ENCODE measurements at regions not wholly inside any gene's neighbourhood (a gene's known extent, or its start where the extent isn't known, plus 50 kb on each side); places are given as distances from the start of the nearest gene placed in this dataset.

GRCh38 chr4:129371926-129372325 is 276.0 kb downstream of the C4orf33 start:
- 72 to 73% methylated on average over 3 of the region's 3 CpGs for WGBS, 2 donors
- intact Hi-C loops (cut with DNase I) = no loop called here
- Histone ChIP-seq H3K27ac (no peak overlapping the region), H3K36me3 (no peaks in the 10 kb centered on the region), H3K4me3 (no peak overlapping the region), H3K27me3 (no peaks in the 10 kb centered on the region), H3K9me3 (no peaks in the 10 kb centered on the region), H3K4me1 (peaks cover 0 to 3% (median 0%) of the 10 kb centered on the region in 3 donors)
- no peak for TF ChIP-seq CTCF (IDR thresholded peaks at IDR 0.05)
- TF ChIP-seq POLR2A (IDR thresholded peaks at IDR 0.05) = no peak
- DNase-seq = no peak

- Histone ChIP-seq H3K27me3 (no peaks in the 10 kb centered on the region), H3K9me3 (no peaks in the 10 kb centered on the region), H3K36me3 (no peaks in the 10 kb centered on the region), H3K4me3 (no peak overlapping the region), H3K27ac (no peak overlapping the region), H3K4me1 (peaks cover 0 to 10% (median 0%) of the 10 kb centered on the region in 3 donors)
- WGBS, 2 donors = 20 to 24% methylated on average over 4 of the region's 4 CpGs
- TF ChIP-seq POLR2A (IDR thresholded peaks at IDR 0.05) = no peak
- no peak for TF ChIP-seq CTCF (IDR thresholded peaks at IDR 0.05)
- DNase-seq = no peak
- intact Hi-C loops (cut with DNase I) = no loop called here
Observed at GRCh38 chr4:129377131-129377845, 281.3 kb downstream of the C4orf33 start.

- peaks cover 0 to 10% (median 0%) of the 10 kb centered on the region in 3 donors for H3K4me1 ChIP-seq
- WGBS, 2 donors = 44 to 60% methylated on average over 3 of the region's 3 CpGs
- no peak for DNase-seq
- no peaks in the 10 kb centered on the region for H3K9me3 ChIP-seq
- H3K36me3 ChIP-seq = no peaks in the 10 kb centered on the region
- intact Hi-C loops (cut with DNase I) = no loop called here
- TF ChIP-seq POLR2A (IDR thresholded peaks at IDR 0.05) = no peak
- no peak for TF ChIP-seq CTCF (IDR thresholded peaks at IDR 0.05)
- H3K4me3 ChIP-seq = no peak overlapping the region
- no peaks in the 10 kb centered on the region for H3K27me3 ChIP-seq
- H3K27ac ChIP-seq = no peak overlapping the region
Observed at GRCh38 chr4:129378364-129378763, 282.4 kb downstream of the C4orf33 start.

GRCh38 chr4:129379429-129379828 is 283.5 kb downstream of the C4orf33 start:
- TF ChIP-seq CTCF (IDR thresholded peaks at IDR 0.05) = no peak
- TF ChIP-seq POLR2A (IDR thresholded peaks at IDR 0.05) = no peak
- Histone ChIP-seq H3K9me3 (no peaks in the 10 kb centered on the region), H3K36me3 (no peaks in the 10 kb centered on the region), H3K4me1 (peaks cover 0 to 10% (median 0%) of the 10 kb centered on the region in 3 donors), H3K4me3 (no peak overlapping the region), H3K27me3 (no peaks in the 10 kb centered on the region), H3K27ac (no peak overlapping the region)
- WGBS, 2 donors = 73 to 88% methylated on average over 2 of the region's 2 CpGs
- intact Hi-C loops (cut with DNase I) = no loop called here
- DNase-seq = no peak

- intact Hi-C loops (cut with DNase I) = no loop called here
- Histone ChIP-seq H3K27ac (no peak overlapping the region), H3K27me3 (no peaks in the 10 kb centered on the region), H3K4me3 (no peak overlapping the region), H3K9me3 (no peaks in the 10 kb centered on the region), H3K36me3 (no peaks in the 10 kb centered on the region), H3K4me1 (no peaks in the 10 kb centered on the region)
- TF ChIP-seq CTCF (IDR thresholded peaks at IDR 0.05) (no peak), POLR2A (IDR thresholded peaks at IDR 0.05) (no peak)
- WGBS, 2 donors = 33 to 36% methylated on average over 1 of the region's 1 CpG
- DNase-seq = no peak
Observed at GRCh38 chr4:129384974-129385373, 289.0 kb downstream of the C4orf33 start.
